ENCODE measurements at regions not wholly inside any gene's neighbourhood (a gene's known extent, or its start where the extent isn't known, plus 50 kb on each side); places are given as distances from the start of the nearest gene placed in this dataset.

- TF ChIP-seq, protein P1, sequence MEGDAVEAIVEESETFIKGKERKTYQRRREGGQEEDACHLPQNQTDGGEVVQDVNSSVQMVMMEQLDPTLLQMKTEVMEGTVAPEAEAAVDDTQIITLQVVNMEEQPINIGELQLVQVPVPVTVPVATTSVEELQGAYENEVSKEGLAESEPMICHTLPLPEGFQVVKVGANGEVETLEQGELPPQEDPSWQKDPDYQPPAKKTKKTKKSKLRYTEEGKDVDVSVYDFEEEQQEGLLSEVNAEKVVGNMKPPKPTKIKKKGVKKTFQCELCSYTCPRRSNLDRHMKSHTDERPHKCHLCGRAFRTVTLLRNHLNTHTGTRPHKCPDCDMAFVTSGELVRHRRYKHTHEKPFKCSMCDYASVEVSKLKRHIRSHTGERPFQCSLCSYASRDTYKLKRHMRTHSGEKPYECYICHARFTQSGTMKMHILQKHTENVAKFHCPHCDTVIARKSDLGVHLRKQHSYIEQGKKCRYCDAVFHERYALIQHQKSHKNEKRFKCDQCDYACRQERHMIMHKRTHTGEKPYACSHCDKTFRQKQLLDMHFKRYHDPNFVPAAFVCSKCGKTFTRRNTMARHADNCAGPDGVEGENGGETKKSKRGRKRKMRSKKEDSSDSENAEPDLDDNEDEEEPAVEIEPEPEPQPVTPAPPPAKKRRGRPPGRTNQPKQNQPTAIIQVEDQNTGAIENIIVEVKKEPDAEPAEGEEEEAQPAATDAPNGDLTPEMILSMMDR (IDR thresholded peaks at IDR 0.05) = no peak
- no peak for TF ChIP-seq EZH2 (IDR thresholded peaks at IDR 0.05; ENCODE audit: borderline replicate concordance, insufficient read depth, low read depth, low read length, poor library complexity, severe bottlenecking)
These were observed 193.7 kb downstream of the MIAT start for GRCh38 chr22:26851125-26851524.
